ENCODE measurements at regions not wholly inside any gene's neighbourhood (a gene's known extent, or its start where the extent isn't known, plus 50 kb on each side); places are given as distances from the start of the nearest gene placed in this dataset.

DNA sequence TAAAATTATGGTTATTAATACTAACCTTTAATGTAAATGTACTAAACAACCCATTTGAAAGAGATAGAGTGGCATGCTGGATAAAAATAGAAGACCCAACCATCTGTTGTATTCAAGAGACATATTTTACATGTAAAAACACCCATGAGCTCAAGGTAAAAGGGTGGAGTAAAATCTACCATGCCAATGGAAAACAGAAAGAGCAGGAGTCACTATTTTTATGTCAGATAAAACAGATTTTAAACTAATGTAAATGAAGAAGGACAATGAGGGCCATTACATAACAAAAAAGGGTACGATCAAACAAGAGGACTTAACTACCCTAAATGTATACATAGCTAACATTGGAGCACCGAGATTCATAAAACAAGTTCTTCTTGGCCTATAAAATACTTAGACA, 66.3 kb downstream of the ITM2A start:
- DNase-seq = no peak

DNA sequence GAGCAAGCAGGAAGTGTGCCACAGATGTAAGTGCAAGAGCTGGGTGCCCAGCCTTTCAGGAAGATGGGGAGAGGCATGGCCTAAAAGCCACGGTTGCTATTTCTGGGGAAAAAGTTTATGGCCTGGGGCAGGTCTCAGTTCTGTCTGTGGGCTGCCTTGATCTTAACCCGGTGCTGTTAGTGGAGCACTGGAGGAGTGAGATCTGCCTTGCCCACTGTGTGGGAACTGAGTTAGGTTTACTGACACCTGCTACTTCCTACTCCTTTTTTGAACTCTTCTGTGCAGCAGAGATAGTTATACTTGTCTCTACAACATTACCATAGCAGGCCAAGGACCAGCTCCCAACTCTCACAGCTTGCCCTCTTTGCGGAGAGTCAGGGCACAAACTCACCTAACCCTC, 76.5 kb downstream of the ITM2A start:
- no peak for DNase-seq

DNA sequence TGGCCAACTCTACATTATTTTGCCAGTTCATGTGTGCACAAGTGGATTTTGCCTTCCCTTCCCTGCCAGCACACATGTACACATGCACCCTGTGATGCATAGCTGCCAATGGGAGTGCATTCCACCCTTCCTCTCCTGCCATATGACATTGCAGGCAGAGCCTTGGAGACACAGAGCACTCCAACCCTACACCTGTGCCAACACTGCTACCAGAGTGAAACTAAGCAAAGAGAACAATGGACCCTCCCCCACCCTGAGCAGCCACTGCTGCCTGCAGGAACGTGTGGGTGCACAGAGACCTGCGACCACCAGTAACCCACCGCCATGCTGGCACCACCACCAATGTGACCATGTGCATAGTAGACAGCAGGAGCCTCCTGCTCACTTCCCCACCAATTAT, 78.4 kb downstream of the ITM2A start:
- no peak for DNase-seq

DNA sequence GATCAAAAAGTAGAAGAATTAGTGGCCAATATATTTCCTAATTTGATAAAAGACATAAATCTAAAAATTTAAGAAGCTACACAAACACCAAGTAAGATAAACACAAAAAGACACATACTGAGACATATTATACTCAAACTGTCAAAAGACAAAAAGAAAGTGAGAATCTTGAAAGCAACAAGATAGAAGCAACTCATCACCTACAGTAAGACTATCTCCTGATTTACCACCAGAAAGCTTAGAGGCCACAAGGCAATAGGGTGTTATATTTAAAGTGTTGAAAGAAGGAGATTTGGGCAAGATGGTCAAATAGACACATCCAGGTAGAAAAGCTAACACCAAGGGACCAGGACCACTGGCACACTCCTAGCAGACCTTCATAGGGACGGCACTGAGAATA, 79.4 kb downstream of the ITM2A start:
- DNase-seq = no peak

DNA sequence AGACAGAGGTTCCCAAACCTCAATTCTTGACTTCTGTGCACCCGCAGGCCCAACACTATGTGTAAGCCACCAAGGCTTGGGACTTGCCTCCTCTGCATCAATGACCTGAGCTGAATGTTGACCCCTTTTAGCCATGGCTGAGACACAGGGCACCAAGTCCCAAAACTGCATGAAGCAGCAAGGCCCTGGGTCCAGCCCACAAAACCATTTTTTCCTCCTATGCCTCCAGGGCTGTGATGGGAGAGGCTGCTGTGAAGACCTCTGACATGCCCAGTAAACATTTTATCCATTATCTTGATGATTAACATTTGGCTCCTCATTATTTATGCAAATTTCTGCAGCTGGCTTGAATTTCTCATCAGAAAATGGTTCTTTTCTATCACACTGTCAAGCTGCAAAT, 85.4 kb downstream of the ITM2A start:
- no peak for DNase-seq

DNA sequence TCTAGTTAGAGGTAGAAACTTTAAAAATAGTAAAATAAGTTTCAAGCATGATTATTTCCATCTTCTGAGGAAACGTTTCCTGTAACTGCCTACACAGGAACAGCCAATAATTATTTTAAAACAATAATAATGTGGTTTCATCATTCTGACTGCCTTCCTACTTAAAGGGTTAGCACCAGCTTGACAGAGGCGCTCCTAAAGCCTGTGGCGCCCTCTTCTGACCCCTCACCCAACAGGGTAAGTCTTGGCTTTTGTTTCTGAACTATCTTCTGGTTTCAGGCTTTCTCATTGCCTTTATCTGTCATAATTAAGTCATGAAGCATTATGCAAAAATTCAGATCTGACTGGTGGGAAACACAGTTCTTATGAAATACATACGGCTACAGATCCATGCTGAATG, 96.7 kb downstream of the ITM2A start:
- DNase-seq = peak; percentile 81

DNA sequence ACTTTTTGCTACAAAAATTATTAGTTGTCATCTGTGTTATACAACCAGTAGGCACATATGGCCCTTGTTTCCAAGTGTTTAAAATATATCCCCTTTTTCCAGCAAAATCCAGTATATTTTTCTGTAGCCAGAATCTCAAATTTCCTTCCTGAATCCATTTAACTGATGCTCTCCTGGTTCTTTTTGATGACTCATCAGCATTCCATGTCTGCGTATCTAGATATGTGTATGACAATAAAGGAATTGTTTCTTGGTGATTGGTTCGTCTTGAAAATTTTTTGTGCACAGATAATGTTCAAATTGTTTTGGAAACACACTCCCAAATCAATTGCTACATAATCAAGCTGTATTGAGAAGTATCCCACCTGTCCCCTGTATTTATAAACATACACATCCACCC, 98.3 kb downstream of the ITM2A start:
- no peak for DNase-seq

DNA sequence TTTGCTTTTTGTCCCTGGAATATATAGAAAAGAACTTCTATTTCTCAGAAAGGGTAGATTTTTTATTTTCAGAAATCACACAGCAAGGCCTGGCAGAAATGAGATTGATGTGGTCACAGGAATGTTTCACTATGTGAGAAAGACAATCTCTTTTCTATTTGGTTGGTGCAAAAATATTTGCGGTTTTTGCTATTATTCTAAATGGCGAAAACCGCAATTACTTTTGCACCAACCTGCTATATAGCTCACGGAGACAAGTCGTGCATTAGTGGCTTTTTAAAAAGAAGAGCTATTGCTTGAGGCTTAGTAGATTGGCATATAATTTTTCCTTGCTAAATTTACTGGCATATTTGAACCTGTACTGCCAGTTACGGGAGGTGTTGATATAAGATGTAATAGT, 100.4 kb downstream of the ITM2A start:
- no peak for DNase-seq

DNA sequence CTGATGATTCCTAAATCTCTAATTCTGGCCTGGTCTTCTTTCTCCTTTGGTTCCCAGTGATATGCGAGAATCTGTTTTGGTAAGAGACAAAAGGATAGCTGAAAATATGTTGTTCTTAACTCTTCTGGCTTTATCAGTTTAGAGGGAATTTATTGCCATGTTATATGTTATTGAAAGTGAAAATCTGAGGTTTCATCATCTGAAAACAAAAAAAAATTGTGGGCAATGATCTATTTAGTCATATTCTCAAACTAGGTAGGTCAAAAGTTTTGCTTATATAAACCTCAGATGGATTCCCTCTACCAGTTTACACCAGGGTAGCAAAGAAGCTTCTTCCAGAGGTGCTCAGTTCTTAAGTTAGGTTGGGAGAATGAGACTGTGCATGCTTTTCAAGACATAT, 103.6 kb downstream of the ITM2A start:
- no peak for DNase-seq

DNA sequence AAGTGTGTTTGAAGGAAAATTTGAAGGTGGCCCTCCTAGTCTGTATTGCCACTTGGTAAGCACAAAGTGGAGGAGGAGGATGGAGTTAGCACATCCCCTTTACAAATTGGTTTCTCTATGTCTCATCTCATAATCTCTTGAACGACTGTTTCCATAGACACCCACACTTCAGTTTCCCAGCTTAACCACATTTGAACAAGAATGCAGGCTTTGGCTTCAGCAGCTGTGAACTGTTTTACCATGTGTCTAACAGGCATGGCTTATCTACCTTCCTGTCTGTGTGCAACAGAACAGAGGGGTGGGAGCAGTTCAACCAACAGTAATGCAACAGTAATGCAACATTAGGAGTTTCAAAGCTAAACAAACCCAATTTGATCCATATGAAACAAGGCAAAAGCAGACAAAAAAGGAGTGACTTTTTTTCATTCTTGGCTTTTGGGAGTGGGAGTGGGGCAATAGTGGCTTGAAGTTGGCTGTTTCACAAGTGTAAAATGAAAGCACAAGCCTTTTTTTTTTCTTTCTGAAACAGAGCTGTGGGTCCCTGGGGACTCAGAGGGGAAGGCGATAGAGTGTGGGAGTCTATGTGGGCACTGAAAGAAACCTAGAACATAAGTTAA, 108.0 kb downstream of the ITM2A start:
- DNase-seq = peak; percentile 59

DNA sequence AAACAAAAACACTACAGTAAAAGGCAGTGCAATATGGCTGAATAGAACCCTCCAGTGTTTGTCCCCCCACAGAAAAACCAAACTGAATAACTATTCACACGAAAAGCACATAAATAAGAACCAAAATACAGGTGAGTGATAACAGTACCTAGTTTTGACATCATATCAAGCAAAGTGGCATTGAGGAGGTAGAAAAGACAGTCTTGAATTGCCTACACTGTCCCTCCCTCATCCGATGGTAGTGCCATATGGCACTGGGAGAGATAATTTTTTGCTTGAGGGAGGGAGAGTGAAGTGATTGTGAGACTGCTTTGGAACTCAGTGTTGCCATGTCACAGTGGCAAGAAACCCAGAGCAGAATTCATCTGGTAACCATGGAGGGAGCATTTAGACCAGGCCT, 99.2 kb downstream of the GPR174 start:
- no peak for DNase-seq

DNA sequence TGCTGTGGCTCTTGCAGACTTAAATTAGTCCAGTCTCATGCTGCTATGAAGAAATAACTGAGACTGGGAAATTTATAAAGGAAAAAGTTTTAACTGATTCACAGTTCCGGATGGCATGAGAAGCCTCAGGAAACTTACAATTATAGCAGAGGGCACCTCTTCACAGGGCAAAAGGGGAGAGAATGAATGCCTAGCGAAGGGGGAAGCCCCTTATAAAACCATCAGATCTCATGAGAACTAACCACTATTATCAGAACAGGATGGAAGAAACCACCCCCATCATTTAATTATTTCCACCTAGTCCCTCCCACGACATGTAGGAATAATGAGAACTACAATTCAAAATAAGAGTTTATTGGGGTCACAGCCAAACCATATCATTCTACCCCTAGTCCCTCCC, 91.4 kb downstream of the GPR174 start:
- no peak for DNase-seq

DNA sequence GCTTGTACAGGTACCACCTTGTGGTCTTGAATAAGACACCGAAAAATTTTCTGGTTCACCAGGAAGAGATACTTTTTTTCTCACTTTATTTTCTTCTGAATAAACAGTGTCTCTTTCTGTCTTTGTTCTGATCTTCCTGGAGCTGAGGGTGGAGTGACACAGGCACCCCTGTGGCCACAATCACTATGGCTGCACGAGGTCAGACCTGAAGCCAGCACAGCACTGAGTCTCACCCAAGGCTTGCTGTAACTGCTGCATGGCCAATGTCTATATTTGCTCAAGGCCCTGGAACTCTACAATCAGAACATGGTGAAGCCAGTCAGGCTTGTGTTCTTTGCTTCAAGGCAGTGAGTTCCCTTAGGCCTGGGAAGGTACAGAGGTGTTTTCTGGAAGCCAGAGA, 87.2 kb downstream of the GPR174 start:
- no peak for DNase-seq

Measured in stimulated activated CD4-positive, alpha-beta T cell treated with anti-CD3 and anti-CD28 coated beads, Interleukin-4, amount 100 ng/mL, for 24 hours (primary cell).